ENCODE measurements at regions not wholly inside any gene's neighbourhood (a gene's known extent, or its start where the extent isn't known, plus 50 kb on each side); places are given as distances from the start of the nearest gene placed in this dataset.

DNA sequence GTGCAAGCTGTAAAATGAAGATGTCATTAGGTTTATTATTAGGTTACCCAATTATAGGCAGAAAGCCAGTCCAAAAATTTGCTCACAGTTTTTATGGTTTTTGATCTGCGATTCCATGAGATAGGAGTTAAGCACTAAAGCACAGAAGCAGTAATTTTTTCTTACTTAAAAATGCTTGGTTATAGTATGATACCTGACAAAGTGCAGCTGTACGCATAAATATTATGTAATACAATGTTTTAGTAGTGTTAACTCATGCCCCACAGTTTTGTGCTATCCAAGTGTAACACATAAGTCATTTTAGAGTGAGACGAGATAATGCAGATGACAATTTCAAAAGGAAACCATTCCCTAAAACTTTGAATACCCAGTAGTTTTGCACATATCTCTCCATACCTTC is 357.8 kb downstream of the TMA16 start:
- Histone ChIP-seq H2AFZ (no peak overlapping the region), H4K20me1 (ENCODE audit: insufficient read depth) (no peaks in the 10 kb centered on the region), H3K9ac (no peak overlapping the region), H3K9me2 (ENCODE audit: insufficient read depth) (no peaks in the 10 kb centered on the region), H3K27ac (no peak overlapping the region), H3K27me3 (replicated peaks; ENCODE audit: insufficient read depth) (no peaks in the 10 kb centered on the region), H3K4me1 (ENCODE audit: insufficient read depth) (no peaks in the 10 kb centered on the region), H3K4me3 (no peak overlapping the region), H3K36me3 (ENCODE audit: low read depth) (no peaks in the 10 kb centered on the region), H3K9me3 (ENCODE audit: low read depth) (no peaks in the 10 kb centered on the region), H3F3A (ENCODE audit: insufficient read depth) (no peaks in the 10 kb centered on the region), H3K79me2 (ENCODE audit: insufficient read depth) (no peaks in the 10 kb centered on the region), H3K4me2 (ENCODE audit: unreplicated experiment) (no peak overlapping the region)
- in situ Hi-C loops (cut with MboI), result no loop called here
- TF ChIP-seq EZH2phosphoT487 (IDR thresholded peaks at IDR 0.05; ENCODE audit: insufficient read depth, low read depth), result no peak
- no peak for TF ChIP-seq EZH2 (IDR thresholded peaks at IDR 0.05; ENCODE audit: insufficient read depth, poor library complexity, severe bottlenecking)
- WGBS, 2 experiments (ENCODE audit: low coverage in 1 of 2, low lambda C conversion rate in 2 of 2, missing lambda C conversion rate in 2 of 2), result 13 to 15% methylated on average over 3 of the region's 3 CpGs
- no peak for DNase-seq

DNA sequence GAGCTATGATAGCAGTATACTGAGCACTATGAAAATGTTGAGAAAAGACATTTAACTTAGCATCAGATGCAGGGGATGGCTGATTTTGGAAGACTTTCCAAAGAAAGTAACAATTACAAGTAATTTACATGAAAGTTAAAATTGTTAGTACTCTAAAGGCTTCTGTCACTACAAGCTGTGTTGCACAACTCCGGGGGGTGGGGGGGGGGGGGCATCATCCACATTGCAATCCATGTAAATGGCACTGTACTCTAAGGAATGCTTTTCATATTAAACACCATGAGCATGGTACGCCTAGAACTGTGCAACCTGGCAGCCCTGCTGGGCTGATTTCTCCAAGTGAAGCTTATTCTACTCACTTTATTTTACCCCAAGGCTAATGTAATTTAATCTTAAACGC is 363.4 kb downstream of the TMA16 start:
- Histone ChIP-seq H2AFZ (no peak overlapping the region), H3K4me1 (ENCODE audit: insufficient read depth) (no peaks in the 10 kb centered on the region), H3K4me2 (ENCODE audit: unreplicated experiment) (no peak overlapping the region), H3K4me3 (no peak overlapping the region), H3K36me3 (ENCODE audit: low read depth) (no peaks in the 10 kb centered on the region), H3K9me3 (ENCODE audit: low read depth) (no peaks in the 10 kb centered on the region), H3K27me3 (replicated peaks; ENCODE audit: insufficient read depth) (no peaks in the 10 kb centered on the region), H4K20me1 (ENCODE audit: insufficient read depth) (no peaks in the 10 kb centered on the region), H3K9me2 (ENCODE audit: insufficient read depth) (no peaks in the 10 kb centered on the region), H3K9ac (no peak overlapping the region), H3K79me2 (ENCODE audit: insufficient read depth) (no peaks in the 10 kb centered on the region), H3F3A (ENCODE audit: insufficient read depth) (no peaks in the 10 kb centered on the region), H3K27ac (no peak overlapping the region)
- TF ChIP-seq EZH2phosphoT487 (IDR thresholded peaks at IDR 0.05; ENCODE audit: insufficient read depth, low read depth) (no peak), EZH2 (IDR thresholded peaks at IDR 0.05; ENCODE audit: insufficient read depth, poor library complexity, severe bottlenecking) (no peak)
- 25 to 27% methylated on average over 3 of the region's 3 CpGs for WGBS, 2 experiments (ENCODE audit: low coverage in 1 of 2, low lambda C conversion rate in 2 of 2, missing lambda C conversion rate in 2 of 2)
- DNase-seq, result no peak
- in situ Hi-C loops (cut with MboI), result no loop called here

DNA sequence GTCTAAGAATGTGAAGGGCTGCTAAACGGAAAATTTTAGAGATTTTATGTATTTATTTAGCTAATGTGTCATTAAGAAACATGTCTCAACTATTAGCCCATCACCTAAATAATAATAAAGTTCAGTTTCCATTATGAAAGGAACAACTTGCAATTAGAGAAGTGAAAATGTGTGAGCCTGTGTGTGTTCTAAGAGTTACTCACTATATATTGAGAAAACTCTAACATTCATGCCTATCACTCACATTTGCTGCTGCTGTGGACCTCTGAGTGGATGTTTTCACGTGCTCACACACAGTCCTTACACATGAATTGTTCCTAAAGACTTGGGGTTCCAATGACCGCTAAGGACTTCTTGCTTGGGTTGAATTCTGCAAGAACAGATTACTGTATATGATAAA is 364.0 kb downstream of the TMA16 start:
- Histone ChIP-seq H3K9me2 (ENCODE audit: insufficient read depth) (no peaks in the 10 kb centered on the region), H3K27ac (no peak overlapping the region), H3K27me3 (replicated peaks; ENCODE audit: insufficient read depth) (no peaks in the 10 kb centered on the region), H3K4me2 (ENCODE audit: unreplicated experiment) (no peak overlapping the region), H2AFZ (no peak overlapping the region), H3K36me3 (ENCODE audit: low read depth) (no peaks in the 10 kb centered on the region), H3K79me2 (ENCODE audit: insufficient read depth) (no peaks in the 10 kb centered on the region), H3F3A (ENCODE audit: insufficient read depth) (no peaks in the 10 kb centered on the region), H3K4me1 (ENCODE audit: insufficient read depth) (no peaks in the 10 kb centered on the region), H4K20me1 (ENCODE audit: insufficient read depth) (no peaks in the 10 kb centered on the region), H3K9me3 (ENCODE audit: low read depth) (no peaks in the 10 kb centered on the region), H3K4me3 (no peak overlapping the region), H3K9ac (no peak overlapping the region)
- in situ Hi-C loops (cut with MboI), result no loop called here
- TF ChIP-seq EZH2 (IDR thresholded peaks at IDR 0.05; ENCODE audit: insufficient read depth, poor library complexity, severe bottlenecking) (no peak), EZH2phosphoT487 (IDR thresholded peaks at IDR 0.05; ENCODE audit: insufficient read depth, low read depth) (no peak)
- no peak for DNase-seq
- 8 to 13% methylated on average over 3 of the region's 3 CpGs for WGBS, 2 experiments (ENCODE audit: low coverage in 1 of 2, low lambda C conversion rate in 2 of 2, missing lambda C conversion rate in 2 of 2)

DNA sequence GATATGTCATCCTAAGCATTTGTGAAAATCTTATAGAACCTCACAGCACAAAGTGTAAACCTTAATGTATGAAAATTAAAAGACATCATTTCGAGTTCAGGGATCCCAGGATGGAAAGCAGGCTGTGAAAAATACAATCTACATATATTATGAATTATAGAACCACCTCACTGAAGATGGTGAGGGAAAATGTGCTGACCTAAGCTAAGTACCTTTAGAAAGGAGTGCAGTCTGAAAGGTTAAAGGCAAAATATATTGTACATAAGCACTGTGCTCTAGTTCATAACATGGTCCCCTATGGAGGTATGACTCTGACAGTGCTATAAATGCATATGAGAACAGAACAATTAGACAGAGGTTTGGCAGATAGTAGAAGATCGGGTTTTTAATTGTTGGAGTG is 368.6 kb downstream of the TMA16 start:
- Histone ChIP-seq H3K4me2 (ENCODE audit: unreplicated experiment) (no peak overlapping the region), H3K9ac (no peak overlapping the region), H2AFZ (no peak overlapping the region), H3K4me1 (ENCODE audit: insufficient read depth) (no peaks in the 10 kb centered on the region), H3K4me3 (no peak overlapping the region), H3K36me3 (ENCODE audit: low read depth) (no peaks in the 10 kb centered on the region), H3K9me2 (ENCODE audit: insufficient read depth) (no peaks in the 10 kb centered on the region), H3K79me2 (ENCODE audit: insufficient read depth) (no peaks in the 10 kb centered on the region), H4K20me1 (ENCODE audit: insufficient read depth) (no peaks in the 10 kb centered on the region), H3K27ac (no peak overlapping the region), H3K9me3 (ENCODE audit: low read depth) (no peaks in the 10 kb centered on the region), H3F3A (ENCODE audit: insufficient read depth) (no peaks in the 10 kb centered on the region), H3K27me3 (replicated peaks; ENCODE audit: insufficient read depth) (no peaks in the 10 kb centered on the region)
- in situ Hi-C loops (cut with MboI), result no loop called here
- no peak for DNase-seq
- TF ChIP-seq EZH2phosphoT487 (IDR thresholded peaks at IDR 0.05; ENCODE audit: insufficient read depth, low read depth) (no peak), EZH2 (IDR thresholded peaks at IDR 0.05; ENCODE audit: insufficient read depth, poor library complexity, severe bottlenecking) (no peak)
- 17 to 18% methylated on average over 2 of the region's 2 CpGs for WGBS, 2 experiments (ENCODE audit: low coverage in 1 of 2, low lambda C conversion rate in 2 of 2, missing lambda C conversion rate in 2 of 2)

DNA sequence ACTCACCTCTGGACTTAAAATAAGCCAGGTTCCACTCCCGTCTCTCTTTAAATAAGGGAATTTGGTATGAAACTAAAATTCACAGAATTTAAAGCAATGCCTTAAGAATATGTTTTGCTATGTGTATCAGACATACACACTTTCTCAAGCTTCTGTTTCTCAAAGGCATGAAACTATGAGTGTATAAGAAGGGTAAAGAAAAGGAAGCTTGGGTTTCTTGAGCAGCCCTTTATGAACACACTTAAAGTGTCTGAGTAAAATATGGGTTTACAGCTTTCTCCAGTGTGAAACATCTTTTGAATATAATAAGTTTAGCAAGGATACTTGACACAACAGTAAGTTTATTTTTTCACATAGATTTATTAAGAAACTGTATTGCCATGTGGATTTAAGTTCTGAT is 370.5 kb downstream of the TMA16 start:
- 10 to 17% methylated on average over 1 of the region's 1 CpG for WGBS, 2 experiments (ENCODE audit: low coverage in 1 of 2, low lambda C conversion rate in 2 of 2, missing lambda C conversion rate in 2 of 2)
- no peak for DNase-seq
- no peak for TF ChIP-seq EZH2phosphoT487 (IDR thresholded peaks at IDR 0.05; ENCODE audit: insufficient read depth, low read depth)
- TF ChIP-seq EZH2 (IDR thresholded peaks at IDR 0.05; ENCODE audit: insufficient read depth, poor library complexity, severe bottlenecking), result no peak
- Histone ChIP-seq H3K4me3 (no peak overlapping the region), H4K20me1 (ENCODE audit: insufficient read depth) (no peaks in the 10 kb centered on the region), H3K36me3 (ENCODE audit: low read depth) (no peaks in the 10 kb centered on the region), H3K9ac (no peak overlapping the region), H2AFZ (no peak overlapping the region), H3K4me2 (ENCODE audit: unreplicated experiment) (no peak overlapping the region), H3F3A (ENCODE audit: insufficient read depth) (no peaks in the 10 kb centered on the region), H3K4me1 (ENCODE audit: insufficient read depth) (no peaks in the 10 kb centered on the region), H3K9me2 (ENCODE audit: insufficient read depth) (no peaks in the 10 kb centered on the region), H3K27me3 (replicated peaks; ENCODE audit: insufficient read depth) (no peaks in the 10 kb centered on the region), H3K9me3 (ENCODE audit: low read depth) (no peaks in the 10 kb centered on the region), H3K27ac (no peak overlapping the region), H3K79me2 (ENCODE audit: insufficient read depth) (no peaks in the 10 kb centered on the region)
- in situ Hi-C loops (cut with MboI), result no loop called here

Data from GM23248 (cell line).